ENCODE measurements at regions not wholly inside any gene's neighbourhood (a gene's known extent, or its start where the extent isn't known, plus 50 kb on each side); places are given as distances from the start of the nearest gene placed in this dataset.

- no peak overlapping the region for H3K27ac ChIP-seq (ENCODE audit: low read length)
- DNase-seq = no peak
- H3K4me1 ChIP-seq (ENCODE audit: low read length) = no peaks in the 10 kb centered on the region
- no peak overlapping the region for H3K9ac ChIP-seq (ENCODE audit: low read length)
- no peak overlapping the region for H2AFZ ChIP-seq (ENCODE audit: low read length)
- H3K4me2 ChIP-seq (ENCODE audit: low read depth, low read length, poor library complexity, severe bottlenecking) = no peak overlapping the region
- no peaks in the 10 kb centered on the region for H4K20me1 ChIP-seq (ENCODE audit: insufficient read depth, low read depth, low read length)
- H3K36me3 ChIP-seq (ENCODE audit: insufficient read depth, low read length) = no peaks in the 10 kb centered on the region
- no peaks in the 10 kb centered on the region for H3K9me2 ChIP-seq (replicated peaks; ENCODE audit: insufficient read depth, low read length)
- H3K27me3 ChIP-seq (ENCODE audit: low read length) = no peaks in the 10 kb centered on the region
- 0 out of 2 replicates have a peak, but pooled peaks cover 6% of the 10 kb centered on the region for H3K9me3 ChIP-seq (ENCODE audit: low read length)
- no peaks in the 10 kb centered on the region for H3K79me2 ChIP-seq (ENCODE audit: low read length)
- H3K4me3 ChIP-seq (ENCODE audit: low read length) = no peak overlapping the region
These were observed 227.9 kb downstream of the SPATA31D1 start for GRCh38 chr9:82216435-82216834.

DNA sequence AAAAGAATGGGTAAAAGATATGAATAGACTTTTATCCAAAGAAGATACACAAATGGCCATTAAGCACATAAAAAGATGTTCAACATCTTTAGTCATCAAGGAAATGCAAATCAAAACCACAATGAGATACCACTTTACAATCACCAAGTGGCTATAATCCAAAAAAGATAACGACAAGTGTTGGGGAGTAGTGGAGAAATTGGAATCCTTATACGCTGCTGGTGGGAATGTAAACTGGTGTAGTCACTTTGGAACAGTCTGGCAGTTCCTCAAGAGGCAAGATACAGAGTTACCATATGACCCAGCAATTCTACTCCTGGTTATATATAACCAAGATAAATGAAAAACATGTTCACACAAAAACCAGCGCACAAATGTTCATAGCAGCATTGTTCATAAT, 234.9 kb downstream of the SPATA31D1 start:
- Histone ChIP-seq H4K20me1 (ENCODE audit: insufficient read depth, low read depth, low read length) (no peaks in the 10 kb centered on the region), H3K4me3 (ENCODE audit: low read length) (no peak overlapping the region)

GRCh38 chr9:82231411-82231810, 242.8 kb downstream of the SPATA31D1 start:
- H3K27ac ChIP-seq (ENCODE audit: low read length) = no peak overlapping the region

More for the DNA sequence above, 234.9 kb downstream of the SPATA31D1 start:
- Histone ChIP-seq H3K27ac (ENCODE audit: low read length) (no peak overlapping the region), H3K4me2 (ENCODE audit: low read depth, low read length, poor library complexity, severe bottlenecking) (no peak overlapping the region), H3K9me3 (ENCODE audit: low read length) (peaks cover 19% of the 10 kb centered on the region; the same call in 1 of the 2 replicates), H3K9ac (ENCODE audit: low read length) (no peak overlapping the region), H3K4me1 (ENCODE audit: low read length) (no peaks in the 10 kb centered on the region), H3K36me3 (ENCODE audit: insufficient read depth, low read length) (no peaks in the 10 kb centered on the region), H3K79me2 (ENCODE audit: low read length) (no peaks in the 10 kb centered on the region), H2AFZ (ENCODE audit: low read length) (no peak overlapping the region), H3K27me3 (ENCODE audit: low read length) (no peaks in the 10 kb centered on the region), H3K9me2 (replicated peaks; ENCODE audit: insufficient read depth, low read length) (no peaks in the 10 kb centered on the region)
- DNase-seq = no peak

GRCh38 chr9:82234160-82234943, 245.8 kb downstream of the SPATA31D1 start:
- no peaks in the 10 kb centered on the region for H4K20me1 ChIP-seq (ENCODE audit: insufficient read depth, low read depth, low read length)
- H3K9me3 ChIP-seq (ENCODE audit: low read length) = peaks cover 27% of the 10 kb centered on the region
- H3K9ac ChIP-seq (ENCODE audit: low read length) = no peak overlapping the region
- DNase-seq = no peak
- H3K36me3 ChIP-seq (ENCODE audit: insufficient read depth, low read length) = no peaks in the 10 kb centered on the region
- H3K27ac ChIP-seq (ENCODE audit: low read length) = no peak overlapping the region
- H3K79me2 ChIP-seq (ENCODE audit: low read length) = no peaks in the 10 kb centered on the region
- no peaks in the 10 kb centered on the region for H3K27me3 ChIP-seq (ENCODE audit: low read length)
- H2AFZ ChIP-seq (ENCODE audit: low read length) = no peak overlapping the region
- H3K4me3 ChIP-seq (ENCODE audit: low read length) = no peak overlapping the region
- H3K4me1 ChIP-seq (ENCODE audit: low read length) = no peaks in the 10 kb centered on the region
- no peaks in the 10 kb centered on the region for H3K9me2 ChIP-seq (replicated peaks; ENCODE audit: insufficient read depth, low read length)
- H3K4me2 ChIP-seq (ENCODE audit: low read depth, low read length, poor library complexity, severe bottlenecking) = no peak overlapping the region

More at GRCh38 chr9:82231411-82231810, 242.8 kb downstream of the SPATA31D1 start:
- no peak for DNase-seq
- Histone ChIP-seq H2AFZ (ENCODE audit: low read length) (no peak overlapping the region), H3K79me2 (ENCODE audit: low read length) (no peaks in the 10 kb centered on the region), H3K9me2 (replicated peaks; ENCODE audit: insufficient read depth, low read length) (no peaks in the 10 kb centered on the region), H3K4me2 (ENCODE audit: low read depth, low read length, poor library complexity, severe bottlenecking) (no peak overlapping the region), H3K4me3 (ENCODE audit: low read length) (no peak overlapping the region), H3K9me3 (ENCODE audit: low read length) (peaks cover 35% of the 10 kb centered on the region), H4K20me1 (ENCODE audit: insufficient read depth, low read depth, low read length) (no peaks in the 10 kb centered on the region), H3K27me3 (ENCODE audit: low read length) (no peaks in the 10 kb centered on the region), H3K4me1 (ENCODE audit: low read length) (no peaks in the 10 kb centered on the region), H3K36me3 (ENCODE audit: insufficient read depth, low read length) (no peaks in the 10 kb centered on the region), H3K9ac (ENCODE audit: low read length) (no peak overlapping the region)

- no peaks in the 10 kb centered on the region for H3K79me2 ChIP-seq (ENCODE audit: low read length)
- no peak for DNase-seq
- H3K9me3 ChIP-seq (ENCODE audit: low read length) = peaks cover 26% of the 10 kb centered on the region
- H3K9ac ChIP-seq (ENCODE audit: low read length) = no peak overlapping the region
- no peak overlapping the region for H3K4me2 ChIP-seq (ENCODE audit: low read depth, low read length, poor library complexity, severe bottlenecking)
- H4K20me1 ChIP-seq (ENCODE audit: insufficient read depth, low read depth, low read length) = no peaks in the 10 kb centered on the region
- no peaks in the 10 kb centered on the region for H3K36me3 ChIP-seq (ENCODE audit: insufficient read depth, low read length)
- H3K4me1 ChIP-seq (ENCODE audit: low read length) = no peaks in the 10 kb centered on the region
- H3K27ac ChIP-seq (ENCODE audit: low read length) = no peak overlapping the region
- no peaks in the 10 kb centered on the region for H3K27me3 ChIP-seq (ENCODE audit: low read length)
- no peaks in the 10 kb centered on the region for H3K9me2 ChIP-seq (replicated peaks; ENCODE audit: insufficient read depth, low read length)
- no peak overlapping the region for H2AFZ ChIP-seq (ENCODE audit: low read length)
- H3K4me3 ChIP-seq (ENCODE audit: low read length) = no peak overlapping the region
These were observed 253.9 kb downstream of the SPATA31D1 start for GRCh38 chr9:82242285-82242963.

GRCh38 chr9:82247318-82247717, 258.7 kb downstream of the SPATA31D1 start:
- H4K20me1 ChIP-seq (ENCODE audit: insufficient read depth, low read depth, low read length) = no peaks in the 10 kb centered on the region
- H3K79me2 ChIP-seq (ENCODE audit: low read length) = no peaks in the 10 kb centered on the region
- H3K9me2 ChIP-seq (replicated peaks; ENCODE audit: insufficient read depth, low read length) = no peaks in the 10 kb centered on the region
- H2AFZ ChIP-seq (ENCODE audit: low read length) = no peak overlapping the region
- no peak overlapping the region for H3K4me3 ChIP-seq (ENCODE audit: low read length)
- DNase-seq = no peak
- H3K4me2 ChIP-seq (ENCODE audit: low read depth, low read length, poor library complexity, severe bottlenecking) = no peak overlapping the region
- H3K27me3 ChIP-seq (ENCODE audit: low read length) = no peaks in the 10 kb centered on the region
- peaks cover 47% of the 10 kb centered on the region for H3K9me3 ChIP-seq (ENCODE audit: low read length)
- H3K9ac ChIP-seq (ENCODE audit: low read length) = no peak overlapping the region
- H3K4me1 ChIP-seq (ENCODE audit: low read length) = no peaks in the 10 kb centered on the region
- H3K27ac ChIP-seq (ENCODE audit: low read length) = no peak overlapping the region
- no peaks in the 10 kb centered on the region for H3K36me3 ChIP-seq (ENCODE audit: insufficient read depth, low read length)

GRCh38 chr9:82252116-82252515, 263.5 kb downstream of the SPATA31D1 start:
- Histone ChIP-seq H3K79me2 (ENCODE audit: low read length) (no peaks in the 10 kb centered on the region), H3K27me3 (ENCODE audit: low read length) (no peaks in the 10 kb centered on the region), H3K4me1 (ENCODE audit: low read length) (no peaks in the 10 kb centered on the region), H4K20me1 (ENCODE audit: insufficient read depth, low read depth, low read length) (no peaks in the 10 kb centered on the region), H3K27ac (ENCODE audit: low read length) (no peak overlapping the region), H3K9ac (ENCODE audit: low read length) (no peak overlapping the region), H3K4me3 (ENCODE audit: low read length) (no peak overlapping the region), H3K36me3 (ENCODE audit: insufficient read depth, low read length) (no peaks in the 10 kb centered on the region), H3K4me2 (ENCODE audit: low read depth, low read length, poor library complexity, severe bottlenecking) (no peak overlapping the region), H2AFZ (ENCODE audit: low read length) (no peak overlapping the region), H3K9me2 (replicated peaks; ENCODE audit: insufficient read depth, low read length) (no peaks in the 10 kb centered on the region), H3K9me3 (ENCODE audit: low read length) (peaks cover 34% of the 10 kb centered on the region)
- no peak for DNase-seq

GRCh38 chr9:82254646-82255367, 266.2 kb downstream of the SPATA31D1 start:
- no peak overlapping the region for H3K4me2 ChIP-seq (ENCODE audit: low read depth, low read length, poor library complexity, severe bottlenecking)

More at GRCh38 chr9:82254646-82255367, 266.2 kb downstream of the SPATA31D1 start:
- no peak for DNase-seq
- no peaks in the 10 kb centered on the region for H3K79me2 ChIP-seq (ENCODE audit: low read length)
- H3K4me3 ChIP-seq (ENCODE audit: low read length) = no peak overlapping the region
- H3K9me3 ChIP-seq (ENCODE audit: low read length) = peaks cover 27% of the 10 kb centered on the region
- H3K9ac ChIP-seq (ENCODE audit: low read length) = no peak overlapping the region
- H3K4me1 ChIP-seq (ENCODE audit: low read length) = no peaks in the 10 kb centered on the region
- no peak overlapping the region for H2AFZ ChIP-seq (ENCODE audit: low read length)
- no peaks in the 10 kb centered on the region for H4K20me1 ChIP-seq (ENCODE audit: insufficient read depth, low read depth, low read length)
- H3K27me3 ChIP-seq (ENCODE audit: low read length) = no peaks in the 10 kb centered on the region
- no peaks in the 10 kb centered on the region for H3K36me3 ChIP-seq (ENCODE audit: insufficient read depth, low read length)
- H3K27ac ChIP-seq (ENCODE audit: low read length) = no peak overlapping the region
- H3K9me2 ChIP-seq (replicated peaks; ENCODE audit: insufficient read depth, low read length) = no peaks in the 10 kb centered on the region

All from Karpas-422 (cell line).